WTC11 (cell line): ENCODE measurements at regions not wholly inside any gene's neighbourhood (a gene's known extent, or its start where the extent isn't known, plus 50 kb on each side); places are given as distances from the start of the nearest gene placed in this dataset.

Experiments
- ATAC-seq: fragments of 200-7000 bp; cut with Tn5 transposase; 2 replicates; pipeline ENCODE4 v1.10.0; 2021; ENCODE audit warnings: mild to moderate bottlenecking, moderate library complexity
- CTCF ChIA-PET: fragments of 300-600 bp; sonication (Branson Sonifier 250); formaldehyde crosslinking; loops from one replicate; lab custom pipeline; 2021; ENCODE audit warnings: antibody characterized with exemption; lab: Charles Lee
- POLR2A ChIA-PET: fragments of 350-600 bp; sonication (Branson Sonifier 250); formaldehyde crosslinking; loops from one replicate; lab custom pipeline; 2021; ENCODE audit warnings: antibody characterized with exemption; lab: Charles Lee
- DNase-seq: peaks from one replicate; pipeline ENCODE4 v3.0.0; 2021; ENCODE audit warnings: low spot score
- H3K27ac Mint-ChIP-seq: 2 replicates; pipeline ENCODE4 v1.8.0; 2021; ENCODE audit warnings: mixed read lengths
- H3K27me3 Mint-ChIP-seq: 2 replicates; pipeline ENCODE4 v1.8.0; 2021; ENCODE audit warnings: low read depth, mild to moderate bottlenecking, moderate library complexity, mixed read lengths
- H3K36me3 Mint-ChIP-seq: 2 replicates; pipeline ENCODE4 v1.8.0; 2021; ENCODE audit warnings: mixed read lengths
- H3K4me1 Mint-ChIP-seq: 2 replicates; pipeline ENCODE4 v1.8.0; 2022; ENCODE audit warnings: mixed read lengths
- H3K4me3 Mint-ChIP-seq: 2 replicates; pipeline ENCODE4 v1.8.0; 2021; ENCODE audit warnings: mild to moderate bottlenecking, moderate library complexity, mixed read lengths
- H3K9me3 Mint-ChIP-seq: 2 replicates; pipeline ENCODE4 v1.8.0; 2021; ENCODE audit warnings: mixed read lengths
- ATF1 ChIP-seq: sonication (generic); formaldehyde crosslinking; IDR thresholded peaks from 2 replicates; pipeline ENCODE4 v1.8.1; 2023; ENCODE audit warnings: mild to moderate bottlenecking, moderate library complexity, missing genetic modification reagents
- ESRRA ChIP-seq: sonication (generic); formaldehyde crosslinking; IDR thresholded peaks from 2 replicates; pipeline ENCODE4 v1.8.1; 2022; ENCODE audit warnings: mild to moderate bottlenecking, missing genetic modification reagents, borderline replicate concordance
- HMGA2 ChIP-seq: fragments of 250-450 bp; sonication (Bioruptor Pico); IDR thresholded peaks from 2 replicates; pipeline ENCODE4 v1.4.0; 2021; ENCODE audit warnings: mild to moderate bottlenecking, moderate library complexity
- IRF2 ChIP-seq: sonication (generic); formaldehyde crosslinking; IDR thresholded peaks from 2 replicates; pipeline ENCODE4 v1.8.0; 2022; ENCODE audit warnings: low read depth, missing genetic modification reagents, borderline replicate concordance
- MXD4 ChIP-seq: fragments of 250-450 bp; sonication (Bioruptor Pico); IDR thresholded peaks from 2 replicates; pipeline ENCODE4 v1.8.0; 2021; ENCODE audit warnings: mild to moderate bottlenecking, moderate library complexity, borderline replicate concordance
- MYBL2 ChIP-seq: sonication (generic); formaldehyde crosslinking; IDR thresholded peaks from 2 replicates; pipeline ENCODE4 v1.8.1; 2023; ENCODE audit warnings: mild to moderate bottlenecking, moderate library complexity, missing genetic modification reagents
- NFATC4 ChIP-seq: fragments of 250-450 bp; sonication (Bioruptor Pico); IDR thresholded peaks from 2 replicates; pipeline ENCODE4 v1.9.0; 2021; ENCODE audit warnings: mild to moderate bottlenecking
- PRRX2 ChIP-seq: fragments of 250-450 bp; sonication (Bioruptor Pico); IDR thresholded peaks from 2 replicates; pipeline ENCODE4 v1.8.0; 2021; ENCODE audit warnings: mild to moderate bottlenecking
- SOX15 ChIP-seq: fragments of 250-450 bp; sonication (Bioruptor Pico); IDR thresholded peaks from 2 replicates; pipeline ENCODE4 v1.9.0; 2021; ENCODE audit warnings: mild to moderate bottlenecking
- TEAD1 ChIP-seq: sonication (generic); formaldehyde crosslinking; IDR thresholded peaks from 2 replicates; pipeline ENCODE4 v1.8.0; 2022; ENCODE audit warnings: mild to moderate bottlenecking, missing genetic modification reagents
- ZNF121 ChIP-seq: sonication (generic); formaldehyde crosslinking; IDR thresholded peaks from 2 replicates; pipeline ENCODE4 v1.8.0; 2023; ENCODE audit warnings: missing genetic modification reagents
- ZNF263 ChIP-seq: sonication (generic); formaldehyde crosslinking; IDR thresholded peaks from 2 replicates; pipeline ENCODE4 v1.8.1; 2022; ENCODE audit warnings: low read depth, mild to moderate bottlenecking, moderate library complexity, missing genetic modification reagents
- ZNF317 ChIP-seq: sonication (generic); formaldehyde crosslinking; IDR thresholded peaks from 2 replicates; pipeline ENCODE4 v1.8.1; 2023; ENCODE audit warnings: low read depth, mild to moderate bottlenecking, moderate library complexity, missing genetic modification reagents, borderline replicate concordance
- ZNF671 ChIP-seq: fragments of 250-450 bp; sonication (Bioruptor Pico); IDR thresholded peaks from 2 replicates; pipeline ENCODE4 v1.8.0; 2021; ENCODE audit warnings: mild to moderate bottlenecking
- TF ChIP-seq, protein P1 (sequence below): fragments of 250-450 bp; sonication (Bioruptor Pico); IDR thresholded peaks from 2 replicates; pipeline ENCODE4 v1.8.0; 2021; ENCODE audit warnings: mild to moderate bottlenecking
- TF ChIP-seq, protein P2 (sequence below): sonication (generic); formaldehyde crosslinking; IDR thresholded peaks from 2 replicates; pipeline ENCODE4 v1.8.1; 2023; ENCODE audit warnings: mild to moderate bottlenecking, missing genetic modification reagents, moderate library complexity
- TF ChIP-seq, protein P3 (sequence below): sonication (generic); formaldehyde crosslinking; IDR thresholded peaks from 2 replicates; pipeline ENCODE4 v1.8.0; 2022; ENCODE audit warnings: mild to moderate bottlenecking, missing genetic modification reagents
- TF ChIP-seq, protein P4 (sequence below): sonication (generic); formaldehyde crosslinking; IDR thresholded peaks from 2 replicates; pipeline ENCODE4 v1.8.1; 2022; ENCODE audit warnings: mild to moderate bottlenecking, moderate library complexity, missing genetic modification reagents
- TF ChIP-seq, protein P5 (sequence below): sonication (generic); formaldehyde crosslinking; IDR thresholded peaks from 2 replicates; pipeline ENCODE4 v1.8.1; 2023; ENCODE audit warnings: mild to moderate bottlenecking, missing genetic modification reagents, borderline replicate concordance
- TF ChIP-seq, protein P6 (sequence below): sonication (generic); formaldehyde crosslinking; IDR thresholded peaks from 2 replicates; pipeline ENCODE4 v1.8.0; 2022; ENCODE audit warnings: mild to moderate bottlenecking, missing genetic modification reagents
- TF ChIP-seq, protein P7 (sequence below): sonication (generic); formaldehyde crosslinking; IDR thresholded peaks from 2 replicates; pipeline ENCODE4 v1.8.1; 2022; ENCODE audit warnings: missing genetic modification reagents, borderline replicate concordance
- TF ChIP-seq, protein P8 (sequence below): fragments of 250-450 bp; sonication (Bioruptor Pico); IDR thresholded peaks from 2 replicates; pipeline ENCODE4 v1.9.0; 2021; ENCODE audit warnings: moderate library complexity, mild to moderate bottlenecking, inconsistent platforms, borderline replicate concordance

DNA sequence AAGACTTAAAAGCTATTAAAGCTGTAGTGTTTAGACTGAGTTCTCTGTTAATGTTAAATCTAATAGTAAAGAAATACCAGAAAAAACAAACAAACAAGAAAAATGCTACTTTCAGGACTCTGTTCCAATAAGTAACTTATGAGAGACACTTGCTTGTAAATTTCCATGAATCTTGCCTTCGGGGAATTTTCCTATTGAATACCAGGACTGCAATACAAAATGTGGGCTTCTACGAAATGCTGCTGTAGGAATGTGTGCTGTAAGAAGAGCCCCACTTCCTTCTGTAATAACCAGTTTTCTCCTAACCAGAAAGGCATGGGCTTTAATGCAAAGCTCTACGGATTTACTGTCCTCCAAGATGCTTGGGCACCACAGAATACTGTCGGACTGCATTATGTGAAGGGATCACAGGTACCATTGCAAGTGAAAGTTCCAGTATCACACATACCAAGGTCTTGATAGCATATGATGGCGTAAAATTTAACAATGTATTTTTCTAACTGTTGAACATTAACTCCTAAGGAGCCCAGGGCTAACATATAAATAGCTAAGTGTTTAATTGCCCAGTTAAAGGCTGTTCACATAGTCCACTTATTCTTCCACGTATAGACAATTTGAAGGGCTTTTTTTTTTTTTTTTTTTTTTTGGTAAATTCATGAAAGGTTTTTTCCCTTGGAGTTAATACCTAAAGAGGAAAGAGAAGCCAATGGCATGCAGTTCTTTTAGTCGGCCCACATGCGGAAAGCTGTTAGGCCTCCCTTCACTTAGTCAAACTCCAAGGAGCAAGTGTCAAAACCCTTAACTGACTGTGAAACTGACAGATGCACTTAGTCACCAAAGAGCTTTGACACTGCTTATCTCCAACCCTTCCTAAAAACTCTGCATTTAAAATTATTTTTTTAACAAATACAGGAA lies 564.0 kb upstream of the POU3F3 start (continued):
- TF ChIP-seq, protein P1, sequence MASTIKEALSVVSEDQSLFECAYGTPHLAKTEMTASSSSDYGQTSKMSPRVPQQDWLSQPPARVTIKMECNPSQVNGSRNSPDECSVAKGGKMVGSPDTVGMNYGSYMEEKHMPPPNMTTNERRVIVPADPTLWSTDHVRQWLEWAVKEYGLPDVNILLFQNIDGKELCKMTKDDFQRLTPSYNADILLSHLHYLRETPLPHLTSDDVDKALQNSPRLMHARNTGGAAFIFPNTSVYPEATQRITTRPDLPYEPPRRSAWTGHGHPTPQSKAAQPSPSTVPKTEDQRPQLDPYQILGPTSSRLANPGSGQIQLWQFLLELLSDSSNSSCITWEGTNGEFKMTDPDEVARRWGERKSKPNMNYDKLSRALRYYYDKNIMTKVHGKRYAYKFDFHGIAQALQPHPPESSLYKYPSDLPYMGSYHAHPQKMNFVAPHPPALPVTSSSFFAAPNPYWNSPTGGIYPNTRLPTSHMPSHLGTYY (CRISPR knock-in tag): no peak
- TF ChIP-seq ATF1 (CRISPR knock-in tag) (no peak), MXD4 (no peak)

DNA sequence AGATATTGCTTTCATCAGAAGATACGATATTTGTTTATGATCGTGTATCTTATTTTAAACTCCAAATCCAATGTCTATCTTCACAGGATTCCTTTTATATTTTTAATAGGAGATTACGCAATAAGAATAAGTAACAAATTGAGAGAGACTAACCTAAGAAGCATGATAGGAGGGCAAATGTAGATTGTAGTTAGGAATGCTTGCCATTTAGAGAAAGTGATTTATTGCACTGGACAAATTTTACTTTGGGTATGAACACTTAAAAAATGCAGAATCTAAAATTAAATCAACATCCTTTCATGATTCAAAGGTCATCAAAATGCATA lies 563.4 kb upstream of the POU3F3 start:
- H3K4me3 Mint-ChIP-seq: no peak overlapping the region
- DNase-seq (no peak), ATAC-seq (no peak)
- ChIA-PET CTCF (interaction anchor here (0.6 to 0.7 kb wide), 2 partner anchors 1129 to 1549 kb away, joined by 3 to 5 read pairs; no protein-coding TSS in a partner anchor), POLR2A (no interaction called here)
- no peaks in the 10 kb centered on the region for H3K36me3 Mint-ChIP-seq
- no peaks in the 10 kb centered on the region for H3K27me3 Mint-ChIP-seq
- no peak overlapping the region for H3K27ac Mint-ChIP-seq
- peaks cover 20% of the 10 kb centered on the region for H3K4me1 Mint-ChIP-seq
- H3K9me3 Mint-ChIP-seq: no peaks in the 10 kb centered on the region
- TF ChIP-seq SOX15 (CRISPR knock-in tag) (no peak), MYBL2 (CRISPR knock-in tag) (no peak), PRRX2 (no peak), HMGA2 (CRISPR knock-in tag) (no peak), TEAD1 (CRISPR knock-in tag) (no peak), ZNF671 (CRISPR knock-in tag) (no peak), NFATC4 (CRISPR knock-in tag) (no peak), ZNF317 (no peak), ESRRA (CRISPR knock-in tag) (no peak), IRF2 (CRISPR knock-in tag) (no peak), ZNF263 (no peak), ZNF121 (CRISPR knock-in tag) (no peak)
- TF ChIP-seq, protein P2, sequence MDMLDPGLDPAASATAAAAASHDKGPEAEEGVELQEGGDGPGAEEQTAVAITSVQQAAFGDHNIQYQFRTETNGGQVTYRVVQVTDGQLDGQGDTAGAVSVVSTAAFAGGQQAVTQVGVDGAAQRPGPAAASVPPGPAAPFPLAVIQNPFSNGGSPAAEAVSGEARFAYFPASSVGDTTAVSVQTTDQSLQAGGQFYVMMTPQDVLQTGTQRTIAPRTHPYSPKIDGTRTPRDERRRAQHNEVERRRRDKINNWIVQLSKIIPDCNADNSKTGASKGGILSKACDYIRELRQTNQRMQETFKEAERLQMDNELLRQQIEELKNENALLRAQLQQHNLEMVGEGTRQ (CRISPR knock-in tag): no peak
- TF ChIP-seq, protein P3, sequence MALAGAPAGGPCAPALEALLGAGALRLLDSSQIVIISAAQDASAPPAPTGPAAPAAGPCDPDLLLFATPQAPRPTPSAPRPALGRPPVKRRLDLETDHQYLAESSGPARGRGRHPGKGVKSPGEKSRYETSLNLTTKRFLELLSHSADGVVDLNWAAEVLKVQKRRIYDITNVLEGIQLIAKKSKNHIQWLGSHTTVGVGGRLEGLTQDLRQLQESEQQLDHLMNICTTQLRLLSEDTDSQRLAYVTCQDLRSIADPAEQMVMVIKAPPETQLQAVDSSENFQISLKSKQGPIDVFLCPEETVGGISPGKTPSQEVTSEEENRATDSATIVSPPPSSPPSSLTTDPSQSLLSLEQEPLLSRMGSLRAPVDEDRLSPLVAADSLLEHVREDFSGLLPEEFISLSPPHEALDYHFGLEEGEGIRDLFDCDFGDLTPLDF (CRISPR knock-in tag): no peak
- TF ChIP-seq, protein P4, sequence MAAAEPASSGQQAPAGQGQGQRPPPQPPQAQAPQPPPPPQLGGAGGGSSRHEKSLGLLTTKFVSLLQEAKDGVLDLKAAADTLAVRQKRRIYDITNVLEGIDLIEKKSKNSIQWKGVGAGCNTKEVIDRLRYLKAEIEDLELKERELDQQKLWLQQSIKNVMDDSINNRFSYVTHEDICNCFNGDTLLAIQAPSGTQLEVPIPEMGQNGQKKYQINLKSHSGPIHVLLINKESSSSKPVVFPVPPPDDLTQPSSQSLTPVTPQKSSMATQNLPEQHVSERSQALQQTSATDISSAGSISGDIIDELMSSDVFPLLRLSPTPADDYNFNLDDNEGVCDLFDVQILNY: no peak
- TF ChIP-seq, protein P5, sequence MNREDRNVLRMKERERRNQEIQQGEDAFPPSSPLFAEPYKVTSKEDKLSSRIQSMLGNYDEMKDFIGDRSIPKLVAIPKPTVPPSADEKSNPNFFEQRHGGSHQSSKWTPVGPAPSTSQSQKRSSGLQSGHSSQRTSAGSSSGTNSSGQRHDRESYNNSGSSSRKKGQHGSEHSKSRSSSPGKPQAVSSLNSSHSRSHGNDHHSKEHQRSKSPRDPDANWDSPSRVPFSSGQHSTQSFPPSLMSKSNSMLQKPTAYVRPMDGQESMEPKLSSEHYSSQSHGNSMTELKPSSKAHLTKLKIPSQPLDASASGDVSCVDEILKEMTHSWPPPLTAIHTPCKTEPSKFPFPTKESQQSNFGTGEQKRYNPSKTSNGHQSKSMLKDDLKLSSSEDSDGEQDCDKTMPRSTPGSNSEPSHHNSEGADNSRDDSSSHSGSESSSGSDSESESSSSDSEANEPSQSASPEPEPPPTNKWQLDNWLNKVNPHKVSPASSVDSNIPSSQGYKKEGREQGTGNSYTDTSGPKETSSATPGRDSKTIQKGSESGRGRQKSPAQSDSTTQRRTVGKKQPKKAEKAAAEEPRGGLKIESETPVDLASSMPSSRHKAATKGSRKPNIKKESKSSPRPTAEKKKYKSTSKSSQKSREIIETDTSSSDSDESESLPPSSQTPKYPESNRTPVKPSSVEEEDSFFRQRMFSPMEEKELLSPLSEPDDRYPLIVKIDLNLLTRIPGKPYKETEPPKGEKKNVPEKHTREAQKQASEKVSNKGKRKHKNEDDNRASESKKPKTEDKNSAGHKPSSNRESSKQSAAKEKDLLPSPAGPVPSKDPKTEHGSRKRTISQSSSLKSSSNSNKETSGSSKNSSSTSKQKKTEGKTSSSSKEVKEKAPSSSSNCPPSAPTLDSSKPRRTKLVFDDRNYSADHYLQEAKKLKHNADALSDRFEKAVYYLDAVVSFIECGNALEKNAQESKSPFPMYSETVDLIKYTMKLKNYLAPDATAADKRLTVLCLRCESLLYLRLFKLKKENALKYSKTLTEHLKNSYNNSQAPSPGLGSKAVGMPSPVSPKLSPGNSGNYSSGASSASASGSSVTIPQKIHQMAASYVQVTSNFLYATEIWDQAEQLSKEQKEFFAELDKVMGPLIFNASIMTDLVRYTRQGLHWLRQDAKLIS (CRISPR knock-in tag): no peak
- TF ChIP-seq, protein P6, sequence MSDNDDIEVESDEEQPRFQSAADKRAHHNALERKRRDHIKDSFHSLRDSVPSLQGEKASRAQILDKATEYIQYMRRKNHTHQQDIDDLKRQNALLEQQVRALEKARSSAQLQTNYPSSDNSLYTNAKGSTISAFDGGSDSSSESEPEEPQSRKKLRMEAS: no peak
- TF ChIP-seq, protein P7, sequence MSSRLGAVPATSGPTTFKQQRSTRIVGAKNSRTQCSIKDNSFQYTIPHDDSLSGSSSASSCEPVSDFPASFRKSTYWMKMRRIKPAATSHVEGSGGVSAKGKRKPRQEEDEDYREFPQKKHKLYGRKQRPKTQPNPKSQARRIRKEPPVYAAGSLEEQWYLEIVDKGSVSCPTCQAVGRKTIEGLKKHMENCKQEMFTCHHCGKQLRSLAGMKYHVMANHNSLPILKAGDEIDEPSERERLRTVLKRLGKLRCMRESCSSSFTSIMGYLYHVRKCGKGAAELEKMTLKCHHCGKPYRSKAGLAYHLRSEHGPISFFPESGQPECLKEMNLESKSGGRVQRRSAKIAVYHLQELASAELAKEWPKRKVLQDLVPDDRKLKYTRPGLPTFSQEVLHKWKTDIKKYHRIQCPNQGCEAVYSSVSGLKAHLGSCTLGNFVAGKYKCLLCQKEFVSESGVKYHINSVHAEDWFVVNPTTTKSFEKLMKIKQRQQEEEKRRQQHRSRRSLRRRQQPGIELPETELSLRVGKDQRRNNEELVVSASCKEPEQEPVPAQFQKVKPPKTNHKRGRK (CRISPR knock-in tag): no peak
- TF ChIP-seq, protein P8, sequence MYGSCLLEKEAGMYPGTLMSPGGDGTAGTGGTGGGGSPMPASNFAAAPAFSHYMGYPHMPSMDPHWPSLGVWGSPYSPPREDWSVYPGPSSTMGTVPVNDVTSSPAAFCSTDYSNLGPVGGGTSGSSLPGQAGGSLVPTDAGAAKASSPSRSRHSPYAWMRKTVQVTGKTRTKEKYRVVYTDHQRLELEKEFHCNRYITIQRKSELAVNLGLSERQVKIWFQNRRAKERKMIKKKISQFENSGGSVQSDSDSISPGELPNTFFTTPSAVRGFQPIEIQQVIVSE (CRISPR knock-in tag): no peak
